ENCODE measurements at regions not wholly inside any gene's neighbourhood (a gene's known extent, or its start where the extent isn't known, plus 50 kb on each side); places are given as distances from the start of the nearest gene placed in this dataset.
A peak's percentile ranks its signal among the peaks of the same experiment; 100 is the strongest.
"Not testable (repeated sequence)": the region's sequence is repeated elsewhere in the genome, so short reads cannot be mapped to it uniquely, and the experiment has no call there.

GRCh38 chr10:43855667-43856210, 207.1 kb upstream of the ZNF32 start:
- DNase-seq (ENCODE audit: low read depth): no peak

GRCh38 chr10:43854007-43854406, 205.3 kb upstream of the ZNF32 start:
- peak; percentile 99 for DNase-seq (ENCODE audit: low read depth)

GRCh38 chr10:43853369-43853768, 204.7 kb upstream of the ZNF32 start:
- peak; percentile 21 for DNase-seq (ENCODE audit: low read depth)

GRCh38 chr10:43852644-43853214, 204.0 kb upstream of the ZNF32 start:
- no peak for DNase-seq (ENCODE audit: low read depth)

- DNase-seq (ENCODE audit: low read depth): peak; percentile 18
Observed at GRCh38 chr10:43852149-43852548, 203.5 kb upstream of the ZNF32 start.

GRCh38 chr10:43851030-43851429, 202.3 kb upstream of the ZNF32 start:
- peak; percentile 68 for DNase-seq (ENCODE audit: low read depth)

GRCh38 chr10:43849551-43849950, 200.9 kb upstream of the ZNF32 start:
- no peak for DNase-seq (ENCODE audit: low read depth)

- no peak for DNase-seq (ENCODE audit: low read depth)
Observed at GRCh38 chr10:43846968-43847367, 198.3 kb upstream of the ZNF32 start.

- DNase-seq (ENCODE audit: low read depth): peak; percentile 92
Observed at GRCh38 chr10:43846187-43846680, 197.6 kb upstream of the ZNF32 start.

GRCh38 chr10:43845121-43845520, 196.4 kb upstream of the ZNF32 start:
- DNase-seq (ENCODE audit: low read depth): peak; percentile 91

GRCh38 chr10:43844221-43844620, 195.5 kb upstream of the ZNF32 start:
- peak; percentile 25 for DNase-seq (ENCODE audit: low read depth)

GRCh38 chr10:43843321-43844101, 194.8 kb upstream of the ZNF32 start:
- peak; percentile 81 for DNase-seq (ENCODE audit: low read depth)

GRCh38 chr10:43842496-43842895, 193.8 kb upstream of the ZNF32 start:
- DNase-seq (ENCODE audit: low read depth): no peak

- DNase-seq (ENCODE audit: low read depth): no peak
Observed at GRCh38 chr10:43842072-43842471, 193.4 kb upstream of the ZNF32 start.

GRCh38 chr10:43839973-43840372, 191.3 kb upstream of the ZNF32 start:
- no peak for DNase-seq (ENCODE audit: low read depth)

GRCh38 chr10:43834751-43835150, 186.1 kb upstream of the ZNF32 start:
- DNase-seq (ENCODE audit: low read depth): not testable (repeated sequence)

GRCh38 chr10:43827853-43828252, 179.2 kb upstream of the ZNF32 start:
- DNase-seq (ENCODE audit: low read depth): no peak

- no peak for DNase-seq (ENCODE audit: low read depth)
Observed at GRCh38 chr10:43825984-43826383, 177.3 kb upstream of the ZNF32 start.

GRCh38 chr10:43825421-43825820, 176.7 kb upstream of the ZNF32 start:
- DNase-seq (ENCODE audit: low read depth): peak; percentile 53

- peak; percentile 94 for DNase-seq (ENCODE audit: low read depth)
Observed at GRCh38 chr10:43824934-43825333, 176.3 kb upstream of the ZNF32 start.

GRCh38 chr10:43822631-43823580, 174.2 kb upstream of the ZNF32 start:
- DNase-seq (ENCODE audit: low read depth): peak; percentile 34

GRCh38 chr10:43821103-43821502, 172.4 kb upstream of the ZNF32 start:
- DNase-seq (ENCODE audit: low read depth): no peak

All from M059J (cell line).